ENCODE measurements at regions not wholly inside any gene's neighbourhood (a gene's known extent, or its start where the extent isn't known, plus 50 kb on each side); places are given as distances from the start of the nearest gene placed in this dataset.

- no peak for DNase-seq (ENCODE audit: missing footprints)
- intact Hi-C loops (cut with DNase I), result no loop called here
- ATAC-seq, result no peak
Measured at GRCh38 chr9:32258482-32258881, 126.0 kb upstream of the ACO1 start.

GRCh38 chr9:32260151-32260862 is 124.1 kb upstream of the ACO1 start:
- intact Hi-C loops (cut with DNase I), result no loop called here
- DNase-seq (ENCODE audit: missing footprints) (no peak), ATAC-seq (no peak)

- DNase-seq (ENCODE audit: missing footprints) (no peak), ATAC-seq (no peak)
- intact Hi-C loops (cut with DNase I), result no loop called here
Measured at GRCh38 chr9:32264170-32264864, 120.1 kb upstream of the ACO1 start.

GRCh38 chr9:32265037-32265436 is 119.4 kb upstream of the ACO1 start:
- intact Hi-C loops (cut with DNase I), result no loop called here
- DNase-seq (ENCODE audit: missing footprints), result no peak

GRCh38 chr9:32278991-32279390 is 105.5 kb upstream of the ACO1 start:
- intact Hi-C loops (cut with DNase I), result no loop called here
- ATAC-seq (no peak), DNase-seq (ENCODE audit: missing footprints) (no peak)

More at GRCh38 chr9:32265037-32265436, 119.4 kb upstream of the ACO1 start:
- ATAC-seq, result no peak

- DNase-seq (ENCODE audit: missing footprints) (no peak), ATAC-seq (no peak)
- intact Hi-C loops (cut with DNase I), result no loop called here
Measured at GRCh38 chr9:32289756-32290155, 94.7 kb upstream of the ACO1 start.

- DNase-seq (ENCODE audit: missing footprints), result no peak
- intact Hi-C loops (cut with DNase I), result no loop called here
- no peak for ATAC-seq
Measured at GRCh38 chr9:32291370-32291769, 93.1 kb upstream of the ACO1 start.

GRCh38 chr9:32292611-32293010 is 91.8 kb upstream of the ACO1 start:
- intact Hi-C loops (cut with DNase I), result no loop called here
- DNase-seq (ENCODE audit: missing footprints), result no peak
- no peak for ATAC-seq

- DNase-seq (ENCODE audit: missing footprints) (no peak), ATAC-seq (no peak)
- intact Hi-C loops (cut with DNase I), result no loop called here
Measured at GRCh38 chr9:32293091-32293490, 91.4 kb upstream of the ACO1 start.

GRCh38 chr9:32294106-32294505 is 90.3 kb upstream of the ACO1 start:
- no peak for ATAC-seq
- DNase-seq (ENCODE audit: missing footprints), result no peak
- intact Hi-C loops (cut with DNase I), result no loop called here

GRCh38 chr9:32300373-32300772 is 84.1 kb upstream of the ACO1 start:
- ATAC-seq, result no peak
- intact Hi-C loops (cut with DNase I), result no loop called here
- no peak for DNase-seq (ENCODE audit: missing footprints)

- intact Hi-C loops (cut with DNase I), result no loop called here
- DNase-seq (ENCODE audit: missing footprints) (no peak), ATAC-seq (no peak)
Measured at GRCh38 chr9:32304495-32304894, 79.9 kb upstream of the ACO1 start.

- intact Hi-C loops (cut with DNase I), result no loop called here
- DNase-seq (ENCODE audit: missing footprints) (no peak), ATAC-seq (no peak)
Measured at GRCh38 chr9:32306006-32306405, 78.4 kb upstream of the ACO1 start.

GRCh38 chr9:32319312-32319929 is 65.0 kb upstream of the ACO1 start:
- intact Hi-C loops (cut with DNase I), result no loop called here
- ATAC-seq (no peak), DNase-seq (ENCODE audit: missing footprints) (no peak)

- ATAC-seq (no peak), DNase-seq (ENCODE audit: missing footprints) (no peak)
- intact Hi-C loops (cut with DNase I), result no loop called here
Measured at GRCh38 chr9:32322622-32323021, 61.8 kb upstream of the ACO1 start.

GRCh38 chr9:32326146-32326545 is 58.3 kb upstream of the ACO1 start:
- intact Hi-C loops (cut with DNase I), result no loop called here
- ATAC-seq, result no peak

GRCh38 chr9:32331240-32331639 is 53.2 kb upstream of the ACO1 start:
- DNase-seq (ENCODE audit: missing footprints) (no peak), ATAC-seq (no peak)
- intact Hi-C loops (cut with DNase I), result no loop called here

More at GRCh38 chr9:32326146-32326545, 58.3 kb upstream of the ACO1 start:
- DNase-seq (ENCODE audit: missing footprints), result no peak

GRCh38 chr9:32334112-32334511 is 50.3 kb upstream of the ACO1 start:
- no peak for DNase-seq (ENCODE audit: missing footprints)
- intact Hi-C loops (cut with DNase I), result no loop called here
- ATAC-seq, result no peak

Measured in Right ventricle myocardium inferior (tissue), 1 donor.